ENCODE measurements at regions not wholly inside any gene's neighbourhood (a gene's known extent, or its start where the extent isn't known, plus 50 kb on each side); places are given as distances from the start of the nearest gene placed in this dataset.

DNA sequence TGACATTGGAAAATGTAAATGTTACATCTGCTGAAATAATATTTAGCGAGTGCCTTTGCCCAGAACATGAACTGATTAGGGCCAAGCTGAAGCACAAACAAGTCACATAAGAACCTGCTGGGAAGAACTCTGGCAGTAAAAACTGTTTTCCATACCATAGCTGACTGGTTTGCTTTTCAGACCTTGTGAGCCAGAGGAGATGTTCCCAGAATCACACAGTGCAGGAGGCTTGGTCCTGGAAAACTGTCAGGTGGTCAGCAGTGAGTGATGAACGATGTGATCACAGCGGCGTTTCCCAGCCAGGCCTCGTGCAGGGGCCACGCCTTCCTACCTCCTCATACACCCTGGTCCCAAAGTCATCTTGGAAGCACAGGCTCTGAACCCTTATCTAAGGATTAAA lies 164.2 kb upstream of the EEPD1 start:
- no CpG with 5 or more reads among the region's 6 CpGs for WGBS (ENCODE audit: insufficient coverage, insufficient read length)
- no peak for DNase-seq (ENCODE audit: low read depth, low spot score)
- H3K36me3 ChIP-seq (ENCODE audit: control insufficient read depth, insufficient read depth, low read length): no peaks in the 10 kb centered on the region
- H3K9me3 ChIP-seq (ENCODE audit: control insufficient read depth, insufficient read depth, low read length): no peaks in the 10 kb centered on the region
- no peaks in the 10 kb centered on the region for H3K27me3 ChIP-seq (ENCODE audit: control insufficient read depth, insufficient read depth, low read length)
- H3K4me1 ChIP-seq (ENCODE audit: control insufficient read depth, insufficient read depth, low read length): no peaks in the 10 kb centered on the region
- no peak overlapping the region for H3K27ac ChIP-seq (ENCODE audit: low read length)
- no peak overlapping the region for H3K4me3 ChIP-seq (ENCODE audit: low read length)

DNA sequence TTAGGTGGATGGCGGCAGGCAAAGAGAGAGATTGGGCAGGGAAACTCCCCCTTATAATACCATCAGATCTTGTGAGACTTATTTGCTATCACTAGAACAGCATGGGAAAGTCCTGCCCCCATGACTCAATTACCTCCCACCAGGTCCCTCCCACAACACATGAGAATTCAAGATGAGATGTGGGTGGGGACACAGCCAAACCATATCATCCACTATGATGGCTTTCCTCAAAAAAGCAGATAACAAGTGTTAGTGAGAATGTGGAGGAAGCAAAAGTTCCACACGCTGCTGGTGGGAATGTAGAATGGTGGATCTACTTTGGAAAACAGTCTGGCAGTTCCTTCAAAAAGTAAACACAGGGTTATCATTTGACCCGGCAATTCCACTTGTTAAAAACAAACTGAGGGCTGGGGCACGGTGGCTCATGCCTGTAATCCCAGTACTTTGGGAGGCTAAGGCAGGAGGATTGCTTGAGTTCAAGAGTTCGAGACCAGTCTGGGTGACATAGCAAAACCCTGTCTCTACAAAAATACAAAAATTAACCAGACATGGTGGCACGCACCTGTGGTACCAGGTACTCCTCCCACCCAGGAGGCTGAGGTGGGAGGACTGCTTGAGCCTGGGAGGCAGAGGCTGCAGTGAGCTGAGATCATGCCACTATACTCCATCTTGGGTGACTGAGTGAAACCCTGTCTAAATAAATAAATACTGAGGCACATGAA lies 161.4 kb upstream of the EEPD1 start:
- Histone ChIP-seq H3K27me3 (ENCODE audit: control insufficient read depth, insufficient read depth, low read length) (no peaks in the 10 kb centered on the region), H3K27ac (ENCODE audit: low read length) (no peak overlapping the region), H3K4me3 (ENCODE audit: low read length) (no peak overlapping the region), H3K4me1 (ENCODE audit: control insufficient read depth, insufficient read depth, low read length) (no peaks in the 10 kb centered on the region), H3K9me3 (ENCODE audit: control insufficient read depth, insufficient read depth, low read length) (no peaks in the 10 kb centered on the region), H3K36me3 (ENCODE audit: control insufficient read depth, insufficient read depth, low read length) (no peaks in the 10 kb centered on the region)
- no peak for DNase-seq (ENCODE audit: low read depth, low spot score)
- WGBS (ENCODE audit: insufficient coverage, insufficient read length): no CpG with 5 or more reads among the region's 6 CpGs

DNA sequence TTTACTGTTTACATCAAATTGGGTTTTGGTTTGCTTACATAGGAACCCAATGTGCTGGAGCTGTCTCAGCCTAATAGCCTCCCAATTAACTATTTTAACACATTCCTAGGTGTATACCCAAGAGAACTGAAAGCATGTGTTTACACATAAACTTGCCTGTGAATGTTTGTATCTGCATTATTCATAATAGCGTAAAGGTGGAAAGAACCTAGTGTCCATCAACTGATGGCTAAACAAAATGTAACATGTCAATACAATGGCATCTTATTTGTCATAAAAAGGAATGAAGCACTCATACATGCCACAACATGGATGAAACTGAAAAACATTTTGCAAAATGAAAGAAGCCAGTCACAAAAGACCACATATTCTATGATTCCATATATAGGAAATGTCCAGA lies 160.6 kb upstream of the EEPD1 start:
- DNase-seq (ENCODE audit: low read depth, low spot score): no peak
- Histone ChIP-seq H3K27me3 (ENCODE audit: control insufficient read depth, insufficient read depth, low read length) (no peaks in the 10 kb centered on the region), H3K27ac (ENCODE audit: low read length) (no peak overlapping the region), H3K9me3 (ENCODE audit: control insufficient read depth, insufficient read depth, low read length) (no peaks in the 10 kb centered on the region), H3K4me1 (ENCODE audit: control insufficient read depth, insufficient read depth, low read length) (no peaks in the 10 kb centered on the region), H3K4me3 (ENCODE audit: low read length) (no peak overlapping the region), H3K36me3 (ENCODE audit: control insufficient read depth, insufficient read depth, low read length) (no peaks in the 10 kb centered on the region)
- WGBS (ENCODE audit: insufficient coverage, insufficient read length): no CpG with 5 or more reads among the region's 1 CpG

DNA sequence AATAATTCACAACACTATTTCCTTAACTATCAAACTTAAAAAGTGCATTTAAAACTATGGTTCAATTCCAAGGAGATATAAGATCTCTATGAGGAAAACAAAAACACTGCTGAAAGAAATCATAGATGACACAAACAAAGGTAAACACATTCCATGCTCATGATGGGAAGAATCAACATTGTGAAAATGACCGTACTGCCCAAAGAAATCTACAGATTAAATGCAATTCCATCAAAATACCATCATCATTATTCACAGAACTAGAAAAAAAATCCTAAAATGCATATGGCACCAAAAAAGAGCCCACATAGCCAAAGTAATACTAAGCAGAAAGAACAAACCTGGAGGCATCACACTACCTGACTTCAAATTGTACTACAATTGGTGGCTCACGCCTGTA lies 159.9 kb upstream of the EEPD1 start:
- Histone ChIP-seq H3K36me3 (ENCODE audit: control insufficient read depth, insufficient read depth, low read length) (no peaks in the 10 kb centered on the region), H3K4me1 (ENCODE audit: control insufficient read depth, insufficient read depth, low read length) (no peaks in the 10 kb centered on the region), H3K9me3 (ENCODE audit: control insufficient read depth, insufficient read depth, low read length) (no peaks in the 10 kb centered on the region), H3K4me3 (ENCODE audit: low read length) (no peak overlapping the region), H3K27ac (ENCODE audit: low read length) (no peak overlapping the region), H3K27me3 (ENCODE audit: control insufficient read depth, insufficient read depth, low read length) (no peaks in the 10 kb centered on the region)
- DNase-seq (ENCODE audit: low read depth, low spot score): no peak
- WGBS (ENCODE audit: insufficient coverage, insufficient read length): no CpG with 5 or more reads among the region's 2 CpGs

DNA sequence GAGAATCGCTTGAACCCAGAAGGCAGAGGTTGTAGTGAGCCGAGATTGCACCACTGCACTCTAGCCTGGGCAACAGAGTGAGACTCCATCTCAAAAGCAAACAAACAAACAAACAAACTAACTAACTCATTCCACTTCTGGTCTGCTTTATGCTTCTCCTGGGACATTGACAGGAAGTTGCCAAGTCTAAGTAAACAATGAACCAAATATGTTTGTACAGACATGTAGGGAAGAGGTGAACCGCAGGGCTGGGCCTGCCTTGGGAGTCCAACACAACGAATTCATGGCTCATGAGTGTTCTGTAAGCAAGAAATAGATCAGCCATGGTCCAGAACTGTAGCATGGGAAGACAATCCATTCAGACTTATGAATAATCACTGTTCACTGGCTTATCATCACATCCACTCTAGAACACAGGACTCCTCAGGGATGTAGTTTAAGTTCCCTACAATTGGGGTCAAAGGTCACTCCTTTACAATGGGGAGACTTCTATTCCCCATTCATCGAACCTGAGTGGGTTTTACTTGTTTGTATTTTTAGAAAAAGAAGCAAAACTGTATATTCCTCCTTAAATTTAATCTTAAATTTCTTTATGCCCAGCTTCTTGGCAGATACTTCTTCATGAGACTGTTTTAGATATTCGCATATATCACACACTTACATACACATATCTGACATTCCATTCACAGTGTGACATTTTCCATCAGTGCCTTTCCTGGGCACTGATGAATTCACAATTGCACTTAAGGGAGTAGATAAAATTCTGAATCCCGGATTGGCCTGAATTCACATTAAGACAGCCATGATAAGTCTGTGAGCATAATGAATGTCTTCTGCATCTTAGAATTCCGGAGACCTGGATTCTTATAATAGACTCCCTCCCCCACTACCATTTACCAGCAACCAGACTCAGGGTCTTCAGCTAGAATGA lies 159.1 kb upstream of the EEPD1 start:
- Histone ChIP-seq H3K27ac (ENCODE audit: low read length) (no peak overlapping the region), H3K27me3 (ENCODE audit: control insufficient read depth, insufficient read depth, low read length) (no peaks in the 10 kb centered on the region), H3K9me3 (ENCODE audit: control insufficient read depth, insufficient read depth, low read length) (no peaks in the 10 kb centered on the region), H3K4me1 (ENCODE audit: control insufficient read depth, insufficient read depth, low read length) (no peaks in the 10 kb centered on the region), H3K4me3 (ENCODE audit: low read length) (no peak overlapping the region), H3K36me3 (ENCODE audit: control insufficient read depth, insufficient read depth, low read length) (no peaks in the 10 kb centered on the region)
- no peak for DNase-seq (ENCODE audit: low read depth, low spot score)
- WGBS (ENCODE audit: insufficient coverage, insufficient read length): no CpG with 5 or more reads among the region's 8 CpGs

DNA sequence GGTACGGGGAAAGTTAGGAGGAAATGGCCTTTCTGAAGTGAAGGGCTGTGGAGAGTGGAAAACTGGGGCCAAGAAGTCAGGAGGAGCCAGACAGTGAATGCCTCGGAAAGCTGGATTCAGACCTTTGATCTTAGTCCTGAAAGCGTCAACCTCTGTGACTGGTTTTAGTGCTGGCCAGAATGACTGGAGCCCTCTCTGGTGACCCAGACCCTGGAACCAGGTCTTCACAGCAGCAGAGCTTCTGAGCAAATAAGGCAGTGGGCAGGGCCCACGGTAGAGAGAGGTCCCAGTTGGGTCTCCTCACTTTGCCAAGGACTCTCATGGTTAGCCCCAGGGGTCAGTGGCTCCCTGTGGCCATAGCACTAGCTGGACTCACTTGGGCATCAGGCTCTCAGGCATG lies 157.7 kb upstream of the EEPD1 start:
- H3K4me1 ChIP-seq (ENCODE audit: control insufficient read depth, insufficient read depth, low read length): no peaks in the 10 kb centered on the region
- no peaks in the 10 kb centered on the region for H3K27me3 ChIP-seq (ENCODE audit: control insufficient read depth, insufficient read depth, low read length)
- H3K27ac ChIP-seq (ENCODE audit: low read length): no peak overlapping the region
- no peak overlapping the region for H3K4me3 ChIP-seq (ENCODE audit: low read length)
- WGBS (ENCODE audit: insufficient coverage, insufficient read length): 100% methylated on average over 1 of the region's 4 CpGs
- no peaks in the 10 kb centered on the region for H3K9me3 ChIP-seq (ENCODE audit: control insufficient read depth, insufficient read depth, low read length)
- no peak for DNase-seq (ENCODE audit: low read depth, low spot score)
- no peaks in the 10 kb centered on the region for H3K36me3 ChIP-seq (ENCODE audit: control insufficient read depth, insufficient read depth, low read length)

DNA sequence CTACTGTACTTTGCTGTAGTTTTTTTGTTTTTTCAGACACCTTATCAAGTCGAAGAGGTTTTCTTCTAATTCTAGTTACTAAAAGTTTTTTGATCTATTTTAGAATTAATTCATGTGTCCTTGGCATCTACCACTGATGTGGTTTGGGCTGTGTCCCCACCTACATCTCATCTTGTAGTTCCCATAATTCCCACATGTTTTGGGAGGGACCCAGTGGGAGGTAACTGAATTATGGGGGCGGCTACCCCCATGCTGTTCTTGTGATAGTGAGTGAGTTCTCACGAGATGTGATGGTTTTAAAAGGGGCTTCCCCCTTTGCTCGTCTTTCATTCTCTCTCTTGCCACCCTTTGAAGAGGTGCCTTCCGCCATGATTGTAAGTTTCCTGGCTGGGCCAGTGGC lies 154.6 kb upstream of the EEPD1 start:
- no peak for DNase-seq (ENCODE audit: low read depth, low spot score)
- Histone ChIP-seq H3K4me3 (ENCODE audit: low read length) (no peak overlapping the region), H3K36me3 (ENCODE audit: control insufficient read depth, insufficient read depth, low read length) (no peaks in the 10 kb centered on the region), H3K9me3 (ENCODE audit: control insufficient read depth, insufficient read depth, low read length) (no peaks in the 10 kb centered on the region), H3K27ac (ENCODE audit: low read length) (no peak overlapping the region), H3K4me1 (ENCODE audit: control insufficient read depth, insufficient read depth, low read length) (no peaks in the 10 kb centered on the region), H3K27me3 (ENCODE audit: control insufficient read depth, insufficient read depth, low read length) (no peaks in the 10 kb centered on the region)
- WGBS (ENCODE audit: insufficient coverage, insufficient read length): no CpG with 5 or more reads among the region's 5 CpGs

DNA sequence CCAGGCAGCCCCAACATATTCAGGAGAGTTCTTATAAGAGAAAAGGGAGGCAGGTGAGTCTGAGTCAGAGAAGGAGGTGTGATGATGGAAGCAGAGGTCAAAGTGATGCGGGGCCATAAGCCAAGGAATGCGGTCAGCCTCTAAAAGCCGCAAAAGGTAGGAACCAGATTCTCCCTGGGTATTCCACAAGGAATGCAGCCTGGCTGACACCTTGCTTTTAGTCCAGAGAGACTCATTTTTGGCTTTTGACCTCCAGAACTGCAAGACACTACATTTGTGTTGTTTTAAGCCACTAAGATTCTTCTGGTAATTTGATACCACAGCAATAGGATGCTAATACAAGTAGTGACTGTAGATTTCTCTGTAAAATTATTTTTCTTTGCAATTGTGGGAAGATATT lies 151.5 kb upstream of the EEPD1 start:
- H3K9me3 ChIP-seq (ENCODE audit: control insufficient read depth, insufficient read depth, low read length): no peaks in the 10 kb centered on the region
- no peak overlapping the region for H3K4me3 ChIP-seq (ENCODE audit: low read length)
- no CpG with 5 or more reads among the region's 3 CpGs for WGBS (ENCODE audit: insufficient coverage, insufficient read length)

DNA sequence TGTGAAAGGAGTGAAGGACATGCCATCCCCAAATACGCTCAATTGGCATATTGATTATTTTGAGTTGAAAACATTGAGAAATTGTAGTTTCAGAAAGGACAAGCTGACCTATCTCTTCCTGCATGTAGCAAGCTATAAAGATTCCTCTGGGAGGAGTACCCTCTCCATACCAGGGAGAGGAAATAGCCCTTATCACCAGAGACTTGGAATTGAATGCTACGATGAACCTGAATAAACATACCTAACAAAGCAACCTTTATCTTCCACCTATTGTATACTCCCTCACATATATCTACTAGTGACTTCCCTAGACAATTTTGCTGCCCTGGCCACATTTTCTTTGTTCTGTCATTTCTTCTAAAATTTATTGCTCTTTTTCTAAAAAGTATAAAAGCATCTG lies 150.2 kb upstream of the EEPD1 start:
- no CpG with 5 or more reads among the region's 2 CpGs for WGBS (ENCODE audit: insufficient coverage, insufficient read length)
- H3K9me3 ChIP-seq (ENCODE audit: control insufficient read depth, insufficient read depth, low read length): no peaks in the 10 kb centered on the region

More for the DNA sequence above, 151.5 kb upstream of the EEPD1 start:
- H3K4me1 ChIP-seq (ENCODE audit: control insufficient read depth, insufficient read depth, low read length): no peaks in the 10 kb centered on the region
- no peak overlapping the region for H3K27ac ChIP-seq (ENCODE audit: low read length)
- H3K36me3 ChIP-seq (ENCODE audit: control insufficient read depth, insufficient read depth, low read length): no peaks in the 10 kb centered on the region
- DNase-seq (ENCODE audit: low read depth, low spot score): no peak
- H3K27me3 ChIP-seq (ENCODE audit: control insufficient read depth, insufficient read depth, low read length): no peaks in the 10 kb centered on the region

DNA sequence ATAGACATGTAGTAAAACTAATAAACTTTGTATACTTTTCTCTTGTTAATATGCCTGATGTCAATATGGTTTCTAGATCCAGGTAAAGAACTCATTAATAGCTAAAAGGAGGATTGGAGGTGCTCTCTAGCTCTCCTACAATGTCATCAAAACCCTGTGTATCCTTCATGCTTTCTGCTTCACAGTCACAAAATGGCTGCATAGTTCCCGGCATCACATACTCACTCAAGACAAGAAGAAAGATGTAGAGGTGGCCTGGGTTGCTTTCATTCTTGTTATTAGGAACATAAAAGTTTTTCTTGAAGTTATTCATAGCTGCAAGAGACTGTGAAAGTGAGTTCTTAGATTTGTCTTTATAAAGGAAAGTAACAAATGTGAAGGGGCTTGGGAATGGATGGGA lies 149.7 kb upstream of the EEPD1 start:
- H3K9me3 ChIP-seq (ENCODE audit: control insufficient read depth, insufficient read depth, low read length): no peaks in the 10 kb centered on the region
- no peak overlapping the region for H3K4me3 ChIP-seq (ENCODE audit: low read length)
- H3K4me1 ChIP-seq (ENCODE audit: control insufficient read depth, insufficient read depth, low read length): no peaks in the 10 kb centered on the region
- no peaks in the 10 kb centered on the region for H3K36me3 ChIP-seq (ENCODE audit: control insufficient read depth, insufficient read depth, low read length)
- H3K27me3 ChIP-seq (ENCODE audit: control insufficient read depth, insufficient read depth, low read length): no peaks in the 10 kb centered on the region
- H3K27ac ChIP-seq (ENCODE audit: low read length): no peak overlapping the region
- WGBS (ENCODE audit: insufficient coverage, insufficient read length): no CpG with 5 or more reads among the region's 1 CpG
- DNase-seq (ENCODE audit: low read depth, low spot score): no peak

More for the DNA sequence above, 150.2 kb upstream of the EEPD1 start:
- no peaks in the 10 kb centered on the region for H3K27me3 ChIP-seq (ENCODE audit: control insufficient read depth, insufficient read depth, low read length)
- H3K27ac ChIP-seq (ENCODE audit: low read length): no peak overlapping the region
- no peaks in the 10 kb centered on the region for H3K36me3 ChIP-seq (ENCODE audit: control insufficient read depth, insufficient read depth, low read length)
- no peak overlapping the region for H3K4me3 ChIP-seq (ENCODE audit: low read length)
- H3K4me1 ChIP-seq (ENCODE audit: control insufficient read depth, insufficient read depth, low read length): no peaks in the 10 kb centered on the region
- DNase-seq (ENCODE audit: low read depth, low spot score): no peak

Data from iPS DF 6.9 (cell line).